Spleen (tissue), 7 donors: ENCODE measurements at regions not wholly inside any gene's neighbourhood (a gene's known extent, or its start where the extent isn't known, plus 50 kb on each side); places are given as distances from the start of the nearest gene placed in this dataset.

Experiments
- CTCF ChIP-seq, 11 experiments: fragments of 200-600 bp in 7 of 11; fragments of 450-650 bp in 4 of 11; sonication (generic) in 4 of 11; IDR thresholded peaks in 8 of 11; conservative IDR thresholded peaks in 3 of 11; 1 replicate in 7 of 11; 2 replicates in 4 of 11; pipeline versions ENCODE4 v1.4.0 to v1.8.0; 2016 to 2021; ENCODE audit warnings: antibody characterized with exemption in 11 of 11, inconsistent platforms in 4 of 11, mild to moderate bottlenecking in 1 of 11
- POLR2A ChIP-seq, 3 donors: fragments of 450-650 bp; IDR thresholded peaks; one replicate each; pipeline ENCODE4 v1.5.1; 2017; ENCODE audit warnings: antibody characterized with exemption in 3 of 3, mild to moderate bottlenecking in 1 of 3
- POLR2AphosphoS5 ChIP-seq, 3 donors: sonication (generic); formaldehyde crosslinking; IDR thresholded peaks; one replicate each; pipeline ENCODE4 v1.5.1; 2017; ENCODE audit warnings: antibody characterized with exemption in 3 of 3
- donor health status: DM: no; HTN: no; CAD: no; lungs with moderate emphysema.
- donor health status: DM: no; HTN: no; CAD: no.
- donor health status: DM: no; HTN: no; CAD: no.

- TF ChIP-seq CTCF (IDR thresholded peaks at IDR 0.05 in 8 of 11, conservative IDR thresholded peaks at IDR 0.05 in 3 of 11) (no peak), POLR2A (IDR thresholded peaks at IDR 0.05) (no peak), POLR2AphosphoS5 (IDR thresholded peaks at IDR 0.05) (no peak)
Observed at GRCh38 chr17:14768923-14769322, 468.0 kb downstream of the HS3ST3B1 start.
